ENCODE measurements at regions not wholly inside any gene's neighbourhood (a gene's known extent, or its start where the extent isn't known, plus 50 kb on each side); places are given as distances from the start of the nearest gene placed in this dataset.

- TF ChIP-seq, protein P1, sequence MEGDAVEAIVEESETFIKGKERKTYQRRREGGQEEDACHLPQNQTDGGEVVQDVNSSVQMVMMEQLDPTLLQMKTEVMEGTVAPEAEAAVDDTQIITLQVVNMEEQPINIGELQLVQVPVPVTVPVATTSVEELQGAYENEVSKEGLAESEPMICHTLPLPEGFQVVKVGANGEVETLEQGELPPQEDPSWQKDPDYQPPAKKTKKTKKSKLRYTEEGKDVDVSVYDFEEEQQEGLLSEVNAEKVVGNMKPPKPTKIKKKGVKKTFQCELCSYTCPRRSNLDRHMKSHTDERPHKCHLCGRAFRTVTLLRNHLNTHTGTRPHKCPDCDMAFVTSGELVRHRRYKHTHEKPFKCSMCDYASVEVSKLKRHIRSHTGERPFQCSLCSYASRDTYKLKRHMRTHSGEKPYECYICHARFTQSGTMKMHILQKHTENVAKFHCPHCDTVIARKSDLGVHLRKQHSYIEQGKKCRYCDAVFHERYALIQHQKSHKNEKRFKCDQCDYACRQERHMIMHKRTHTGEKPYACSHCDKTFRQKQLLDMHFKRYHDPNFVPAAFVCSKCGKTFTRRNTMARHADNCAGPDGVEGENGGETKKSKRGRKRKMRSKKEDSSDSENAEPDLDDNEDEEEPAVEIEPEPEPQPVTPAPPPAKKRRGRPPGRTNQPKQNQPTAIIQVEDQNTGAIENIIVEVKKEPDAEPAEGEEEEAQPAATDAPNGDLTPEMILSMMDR (IDR thresholded peaks at IDR 0.05): no peak
- TF ChIP-seq, protein P2, sequence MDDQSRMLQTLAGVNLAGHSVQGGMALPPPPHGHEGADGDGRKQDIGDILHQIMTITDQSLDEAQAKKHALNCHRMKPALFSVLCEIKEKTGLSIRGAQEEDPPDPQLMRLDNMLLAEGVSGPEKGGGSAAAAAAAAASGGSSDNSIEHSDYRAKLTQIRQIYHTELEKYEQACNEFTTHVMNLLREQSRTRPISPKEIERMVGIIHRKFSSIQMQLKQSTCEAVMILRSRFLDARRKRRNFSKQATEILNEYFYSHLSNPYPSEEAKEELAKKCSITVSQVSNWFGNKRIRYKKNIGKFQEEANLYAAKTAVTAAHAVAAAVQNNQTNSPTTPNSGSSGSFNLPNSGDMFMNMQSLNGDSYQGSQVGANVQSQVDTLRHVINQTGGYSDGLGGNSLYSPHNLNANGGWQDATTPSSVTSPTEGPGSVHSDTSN (IDR thresholded peaks at IDR 0.05): no peak
- TF ChIP-seq POLR2AphosphoS2 (conservative IDR thresholded peaks at IDR 0.05; ENCODE audit: low read length): no peak
- TF ChIP-seq MAX (IDR thresholded peaks at IDR 0.05): no peak
- no peak for TF ChIP-seq POLR2A (IDR thresholded peaks at IDR 0.05; ENCODE audit: low read length)
- no peak for TF ChIP-seq EP300 (IDR thresholded peaks at IDR 0.05)
- no peak for TF ChIP-seq HMGXB4 (CRISPR knock-in tag; IDR thresholded peaks at IDR 0.05; ENCODE audit: borderline replicate concordance)
- no peak for TF ChIP-seq CHD2 (IDR thresholded peaks at IDR 0.05; ENCODE audit: low read length, partially characterized antibody)
Observed at GRCh38 chr5:124872615-124873014, 126.2 kb upstream of the ZNF608 start.
